ENCODE measurements at regions not wholly inside any gene's neighbourhood (a gene's known extent, or its start where the extent isn't known, plus 50 kb on each side); places are given as distances from the start of the nearest gene placed in this dataset.

- Histone ChIP-seq H3K27me3 (replicated peaks in 1 of 2; ENCODE audit: control insufficient read depth in 2 of 2, insufficient read depth in 2 of 2, low read length in 1 of 2) (no peaks in the 10 kb centered on the region; a peak in 1 of 4 replicates), H3K4me2 (ENCODE audit: control insufficient read depth, insufficient read depth) (no peak overlapping the region), H3K36me3 (ENCODE audit: control insufficient read depth in 2 of 2, insufficient read depth in 2 of 2, low read length in 1 of 2) (no peaks in the 10 kb centered on the region), H3K4me1 (ENCODE audit: control insufficient read depth, insufficient read depth, low read length) (no peaks in the 10 kb centered on the region), H3K9me3 (replicated peaks; ENCODE audit: control insufficient read depth, insufficient read depth, low read length) (no peaks in the 10 kb centered on the region), H4K20me1 (ENCODE audit: control insufficient read depth, insufficient read depth) (no peaks in the 10 kb centered on the region), H3K9ac (ENCODE audit: control insufficient read depth, insufficient read depth, low read length) (no peak overlapping the region), H3K4me3 (no peak overlapping the region), H3K27ac (ENCODE audit: control insufficient read depth, insufficient read depth) (no peak overlapping the region), H3K79me2 (ENCODE audit: control insufficient read depth, insufficient read depth, low read length) (no peaks in the 10 kb centered on the region), H2AFZ (ENCODE audit: control insufficient read depth, low read depth, low read length) (no peak overlapping the region)
- no peak for ATAC-seq
- TF ChIP-seq ASH2L (IDR thresholded peaks at IDR 0.05; ENCODE audit: borderline replicate concordance, low read depth) (no peak), SPI1 (IDR thresholded peaks at IDR 0.05; ENCODE audit: borderline replicate concordance, insufficient read depth, low read depth, low read length) (no peak), CHD1 (IDR thresholded peaks at IDR 0.05; ENCODE audit: low read depth, low read length) (no peak), E2F4 (IDR thresholded peaks at IDR 0.05; ENCODE audit: low read depth, low read length) (no peak), ZNF217 (IDR thresholded peaks at IDR 0.05) (no peak), NFIC (IDR thresholded peaks at IDR 0.05; ENCODE audit: low read depth, low read length) (no peak), FOS (IDR thresholded peaks at IDR 0.05; ENCODE audit: borderline replicate concordance, extremely low read depth, insufficient read length) (no peak)
- TF ChIP-seq, protein P1, sequence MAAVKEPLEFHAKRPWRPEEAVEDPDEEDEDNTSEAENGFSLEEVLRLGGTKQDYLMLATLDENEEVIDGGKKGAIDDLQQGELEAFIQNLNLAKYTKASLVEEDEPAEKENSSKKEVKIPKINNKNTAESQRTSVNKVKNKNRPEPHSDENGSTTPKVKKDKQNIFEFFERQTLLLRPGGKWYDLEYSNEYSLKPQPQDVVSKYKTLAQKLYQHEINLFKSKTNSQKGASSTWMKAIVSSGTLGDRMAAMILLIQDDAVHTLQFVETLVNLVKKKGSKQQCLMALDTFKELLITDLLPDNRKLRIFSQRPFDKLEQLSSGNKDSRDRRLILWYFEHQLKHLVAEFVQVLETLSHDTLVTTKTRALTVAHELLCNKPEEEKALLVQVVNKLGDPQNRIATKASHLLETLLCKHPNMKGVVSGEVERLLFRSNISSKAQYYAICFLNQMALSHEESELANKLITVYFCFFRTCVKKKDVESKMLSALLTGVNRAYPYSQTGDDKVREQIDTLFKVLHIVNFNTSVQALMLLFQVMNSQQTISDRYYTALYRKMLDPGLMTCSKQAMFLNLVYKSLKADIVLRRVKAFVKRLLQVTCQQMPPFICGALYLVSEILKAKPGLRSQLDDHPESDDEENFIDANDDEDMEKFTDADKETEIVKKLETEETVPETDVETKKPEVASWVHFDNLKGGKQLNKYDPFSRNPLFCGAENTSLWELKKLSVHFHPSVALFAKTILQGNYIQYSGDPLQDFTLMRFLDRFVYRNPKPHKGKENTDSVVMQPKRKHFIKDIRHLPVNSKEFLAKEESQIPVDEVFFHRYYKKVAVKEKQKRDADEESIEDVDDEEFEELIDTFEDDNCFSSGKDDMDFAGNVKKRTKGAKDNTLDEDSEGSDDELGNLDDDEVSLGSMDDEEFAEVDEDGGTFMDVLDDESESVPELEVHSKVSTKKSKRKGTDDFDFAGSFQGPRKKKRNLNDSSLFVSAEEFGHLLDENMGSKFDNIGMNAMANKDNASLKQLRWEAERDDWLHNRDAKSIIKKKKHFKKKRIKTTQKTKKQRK (IDR thresholded peaks at IDR 0.05; ENCODE audit: low read depth, low read length), result no peak
- TF ChIP-seq, protein P2, sequence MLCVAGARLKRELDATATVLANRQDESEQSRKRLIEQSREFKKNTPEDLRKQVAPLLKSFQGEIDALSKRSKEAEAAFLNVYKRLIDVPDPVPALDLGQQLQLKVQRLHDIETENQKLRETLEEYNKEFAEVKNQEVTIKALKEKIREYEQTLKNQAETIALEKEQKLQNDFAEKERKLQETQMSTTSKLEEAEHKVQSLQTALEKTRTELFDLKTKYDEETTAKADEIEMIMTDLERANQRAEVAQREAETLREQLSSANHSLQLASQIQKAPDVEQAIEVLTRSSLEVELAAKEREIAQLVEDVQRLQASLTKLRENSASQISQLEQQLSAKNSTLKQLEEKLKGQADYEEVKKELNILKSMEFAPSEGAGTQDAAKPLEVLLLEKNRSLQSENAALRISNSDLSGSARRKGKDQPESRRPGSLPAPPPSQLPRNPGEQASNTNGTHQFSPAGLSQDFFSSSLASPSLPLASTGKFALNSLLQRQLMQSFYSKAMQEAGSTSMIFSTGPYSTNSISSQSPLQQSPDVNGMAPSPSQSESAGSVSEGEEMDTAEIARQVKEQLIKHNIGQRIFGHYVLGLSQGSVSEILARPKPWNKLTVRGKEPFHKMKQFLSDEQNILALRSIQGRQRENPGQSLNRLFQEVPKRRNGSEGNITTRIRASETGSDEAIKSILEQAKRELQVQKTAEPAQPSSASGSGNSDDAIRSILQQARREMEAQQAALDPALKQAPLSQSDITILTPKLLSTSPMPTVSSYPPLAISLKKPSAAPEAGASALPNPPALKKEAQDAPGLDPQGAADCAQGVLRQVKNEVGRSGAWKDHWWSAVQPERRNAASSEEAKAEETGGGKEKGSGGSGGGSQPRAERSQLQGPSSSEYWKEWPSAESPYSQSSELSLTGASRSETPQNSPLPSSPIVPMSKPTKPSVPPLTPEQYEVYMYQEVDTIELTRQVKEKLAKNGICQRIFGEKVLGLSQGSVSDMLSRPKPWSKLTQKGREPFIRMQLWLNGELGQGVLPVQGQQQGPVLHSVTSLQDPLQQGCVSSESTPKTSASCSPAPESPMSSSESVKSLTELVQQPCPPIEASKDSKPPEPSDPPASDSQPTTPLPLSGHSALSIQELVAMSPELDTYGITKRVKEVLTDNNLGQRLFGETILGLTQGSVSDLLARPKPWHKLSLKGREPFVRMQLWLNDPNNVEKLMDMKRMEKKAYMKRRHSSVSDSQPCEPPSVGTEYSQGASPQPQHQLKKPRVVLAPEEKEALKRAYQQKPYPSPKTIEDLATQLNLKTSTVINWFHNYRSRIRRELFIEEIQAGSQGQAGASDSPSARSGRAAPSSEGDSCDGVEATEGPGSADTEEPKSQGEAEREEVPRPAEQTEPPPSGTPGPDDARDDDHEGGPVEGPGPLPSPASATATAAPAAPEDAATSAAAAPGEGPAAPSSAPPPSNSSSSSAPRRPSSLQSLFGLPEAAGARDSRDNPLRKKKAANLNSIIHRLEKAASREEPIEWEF (IDR thresholded peaks at IDR 0.05; ENCODE audit: insufficient replicate concordance, low read depth, low read length), result no peak
- ChIA-PET POLR2A (no interaction called here), SMC1A (ENCODE audit: uncharacterized antibody, unreplicated experiment) (no interaction called here), RAD21 (ENCODE audit: unreplicated experiment) (no interaction called here), CTCF (no interaction called here)
- 10% methylated on average over 1 of the region's 1 CpG for WGBS (ENCODE audit: insufficient coverage, insufficient replicate concordance, low lambda C conversion rate, missing lambda C conversion rate)
- FAIRE-seq, result no peak
- intact Hi-C loops (cut with micrococcal nuclease; ENCODE audit: unreplicated experiment) (no loop called here), in situ Hi-C loops (cut with MboI) (no loop called here)
- no peak for DNase-seq (ENCODE audit: low read depth, low spot score)
- no TSS peak for BruUV-seq (replicated peaks)
Measured at GRCh38 chr4:82104578-82104977, 269.2 kb downstream of the HNRNPD start.

Data from GM12878 (cell line).